ENCODE measurements at regions not wholly inside any gene's neighbourhood (a gene's known extent, or its start where the extent isn't known, plus 50 kb on each side); places are given as distances from the start of the nearest gene placed in this dataset.

DNA sequence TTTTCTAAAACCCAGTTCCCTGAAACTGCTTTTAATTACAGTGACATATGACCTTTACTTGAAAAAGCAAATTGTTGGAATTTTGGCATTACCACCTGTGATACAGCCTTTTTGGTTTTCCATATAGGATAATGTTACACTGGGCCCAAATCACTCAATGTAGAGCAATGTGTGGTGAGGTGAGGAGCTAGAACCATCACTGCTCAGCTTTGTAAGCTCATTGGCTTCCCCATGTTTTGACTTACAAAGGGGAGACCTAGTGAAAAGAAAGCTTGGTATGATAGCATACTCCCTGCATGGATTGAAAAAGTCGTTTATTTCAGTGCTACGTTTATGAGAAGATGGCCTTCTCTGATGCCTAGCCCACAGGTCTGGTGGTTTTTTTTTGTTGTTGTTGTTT is 470.4 kb upstream of the EPHA7 start:
- Histone ChIP-seq H2BK120ac (ENCODE audit: low read depth, low read length) (no peak overlapping the region), H4K8ac (ENCODE audit: low read depth, low read length) (no peak overlapping the region), H3K79me1 (ENCODE audit: low read length) (no peaks in the 10 kb centered on the region), H3K56ac (ENCODE audit: low read length) (no peak overlapping the region), H2BK5ac (ENCODE audit: low read length) (no peak overlapping the region), H2AK5ac (ENCODE audit: low read length) (no peak overlapping the region), H2BK15ac (replicated peaks; ENCODE audit: low read depth) (no peak overlapping the region), H3K4ac (ENCODE audit: low read depth, low read length) (no peak overlapping the region), H3K4me3 (ENCODE audit: low read length) (no peak overlapping the region), H3K23ac (ENCODE audit: low read length) (no peak overlapping the region), H3K27me3 (ENCODE audit: insufficient read depth, low read length, poor library complexity) (no peaks in the 10 kb centered on the region), H3K9ac (ENCODE audit: low read length) (no peak overlapping the region), H3K27ac (ENCODE audit: low read depth, low read length) (no peak overlapping the region), H3K4me1 (ENCODE audit: control insufficient read depth, low read depth, low read length) (no peaks in the 10 kb centered on the region), H3K18ac (ENCODE audit: low read length) (no peak overlapping the region), H3K4me2 (ENCODE audit: low read length) (no peak overlapping the region), H3K36me3 (ENCODE audit: control insufficient read depth, insufficient read depth, low read length) (no peaks in the 10 kb centered on the region), H3K79me2 (ENCODE audit: control insufficient read depth, insufficient read depth, low read length) (no peaks in the 10 kb centered on the region), H4K5ac (ENCODE audit: low read length) (no peak overlapping the region)
- no CpG with 5 or more reads among the region's 2 CpGs for WGBS (ENCODE audit: extremely low coverage, insufficient coverage, low lambda C conversion rate)
- DNase-seq, result no peak

GRCh38 chr6:93886416-93886815 is 467.1 kb upstream of the EPHA7 start:
- Histone ChIP-seq H3K4me3 (ENCODE audit: low read length) (no peak overlapping the region), H4K5ac (ENCODE audit: low read length) (no peak overlapping the region), H3K23ac (ENCODE audit: low read length) (no peak overlapping the region), H2BK5ac (ENCODE audit: low read length) (no peak overlapping the region), H4K8ac (ENCODE audit: low read depth, low read length) (no peak overlapping the region), H3K27ac (ENCODE audit: low read depth, low read length) (no peak overlapping the region), H3K27me3 (ENCODE audit: insufficient read depth, low read length, poor library complexity) (no peaks in the 10 kb centered on the region), H3K4ac (ENCODE audit: low read depth, low read length) (no peak overlapping the region), H3K4me2 (ENCODE audit: low read length) (no peak overlapping the region), H3K79me2 (ENCODE audit: control insufficient read depth, insufficient read depth, low read length) (no peaks in the 10 kb centered on the region), H3K9ac (ENCODE audit: low read length) (no peak overlapping the region), H3K36me3 (ENCODE audit: control insufficient read depth, insufficient read depth, low read length) (no peaks in the 10 kb centered on the region), H2AK5ac (ENCODE audit: low read length) (no peak overlapping the region), H2BK120ac (ENCODE audit: low read depth, low read length) (no peak overlapping the region), H2BK15ac (replicated peaks; ENCODE audit: low read depth) (no peak overlapping the region), H3K79me1 (ENCODE audit: low read length) (no peaks in the 10 kb centered on the region), H3K18ac (ENCODE audit: low read length) (no peak overlapping the region), H3K4me1 (ENCODE audit: control insufficient read depth, low read depth, low read length) (no peaks in the 10 kb centered on the region), H3K56ac (ENCODE audit: low read length) (no peak overlapping the region)
- no peak for DNase-seq
- no CpG with 5 or more reads among the region's 4 CpGs for WGBS (ENCODE audit: extremely low coverage, insufficient coverage, low lambda C conversion rate)

DNA sequence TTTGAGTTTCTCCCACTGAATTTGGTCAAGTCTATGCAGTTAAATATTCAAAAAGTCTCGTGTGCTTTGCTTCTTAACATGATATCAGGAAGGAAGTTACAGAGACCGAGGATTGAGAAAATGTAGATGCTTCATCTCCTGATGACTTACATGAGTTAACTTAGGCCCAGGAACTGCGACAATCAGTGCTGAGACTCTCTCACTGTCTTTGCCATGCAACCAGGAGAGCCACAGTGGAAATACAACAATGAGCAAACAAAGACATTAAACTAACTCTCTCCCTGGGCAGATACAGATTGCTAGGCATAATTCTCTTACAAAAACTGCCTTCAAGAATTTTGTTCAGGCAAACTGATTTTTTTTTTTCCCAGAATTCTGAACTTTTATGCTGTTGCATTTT is 440.6 kb upstream of the EPHA7 start:
- peak; percentile 64 for DNase-seq
- Histone ChIP-seq H2AK5ac (ENCODE audit: low read length) (no peak overlapping the region), H3K23ac (ENCODE audit: low read length) (no peak overlapping the region), H3K4ac (ENCODE audit: low read depth, low read length) (no peak overlapping the region), H3K9ac (ENCODE audit: low read length) (peak overlapping the region; percentile 25), H3K56ac (ENCODE audit: low read length) (peak overlapping the region; percentile 71), H3K79me1 (ENCODE audit: low read length) (no peaks in the 10 kb centered on the region), H2BK120ac (ENCODE audit: low read depth, low read length) (no peak overlapping the region), H3K79me2 (ENCODE audit: control insufficient read depth, insufficient read depth, low read length) (no peaks in the 10 kb centered on the region), H3K4me1 (ENCODE audit: control insufficient read depth, low read depth, low read length) (no peaks in the 10 kb centered on the region), H3K18ac (ENCODE audit: low read length) (no peak overlapping the region), H3K4me3 (ENCODE audit: low read length) (no peak overlapping the region), H3K27me3 (ENCODE audit: insufficient read depth, low read length, poor library complexity) (no peaks in the 10 kb centered on the region), H3K36me3 (ENCODE audit: control insufficient read depth, insufficient read depth, low read length) (no peaks in the 10 kb centered on the region), H3K27ac (ENCODE audit: low read depth, low read length) (peak overlapping the region; percentile 49), H4K8ac (ENCODE audit: low read depth, low read length) (no peak overlapping the region), H3K4me2 (ENCODE audit: low read length) (no peak overlapping the region), H4K5ac (ENCODE audit: low read length) (peak overlapping the region; percentile 49), H2BK15ac (replicated peaks; ENCODE audit: low read depth) (no peak overlapping the region), H2BK5ac (ENCODE audit: low read length) (no peak overlapping the region)
- no CpG with 5 or more reads among the region's 3 CpGs for WGBS (ENCODE audit: extremely low coverage, insufficient coverage, low lambda C conversion rate)

DNA sequence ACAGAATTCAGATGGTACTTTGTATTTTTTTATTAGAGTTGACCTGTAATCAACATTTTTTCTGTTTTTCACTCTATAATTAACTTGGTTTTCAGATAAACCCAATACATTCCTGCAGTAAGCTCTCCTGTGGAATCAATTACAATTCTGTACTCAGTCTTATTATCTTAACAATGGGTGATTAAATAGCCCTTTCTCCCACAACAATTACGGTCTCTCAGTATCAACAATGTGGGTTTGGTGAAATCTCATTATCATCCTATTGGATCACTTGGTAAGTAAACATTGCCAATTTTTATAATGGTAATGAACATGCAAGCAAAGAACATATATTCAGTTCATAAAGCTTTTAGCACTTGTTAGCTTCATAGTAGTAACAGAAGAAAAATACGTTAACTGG is 438.9 kb upstream of the EPHA7 start:
- H2BK120ac ChIP-seq (ENCODE audit: low read depth, low read length), result no peak overlapping the region
- H3K27ac ChIP-seq (ENCODE audit: low read depth, low read length), result no peak overlapping the region
- H3K4ac ChIP-seq (ENCODE audit: low read depth, low read length), result no peak overlapping the region
- H2AK5ac ChIP-seq (ENCODE audit: low read length), result no peak overlapping the region
- no peak overlapping the region for H2BK5ac ChIP-seq (ENCODE audit: low read length)
- WGBS (ENCODE audit: extremely low coverage, insufficient coverage, low lambda C conversion rate), result no CpG with 5 or more reads among the region's 2 CpGs
- H3K79me1 ChIP-seq (ENCODE audit: low read length), result no peaks in the 10 kb centered on the region
- no peak overlapping the region for H3K9ac ChIP-seq (ENCODE audit: low read length)
- no peak overlapping the region for H4K8ac ChIP-seq (ENCODE audit: low read depth, low read length)
- no peak overlapping the region for H3K4me2 ChIP-seq (ENCODE audit: low read length)
- no peak overlapping the region for H3K4me3 ChIP-seq (ENCODE audit: low read length)
- no peaks in the 10 kb centered on the region for H3K4me1 ChIP-seq (ENCODE audit: control insufficient read depth, low read depth, low read length)
- H3K23ac ChIP-seq (ENCODE audit: low read length), result no peak overlapping the region
- H2BK15ac ChIP-seq (replicated peaks; ENCODE audit: low read depth), result no peak overlapping the region
- H3K27me3 ChIP-seq (ENCODE audit: insufficient read depth, low read length, poor library complexity), result no peaks in the 10 kb centered on the region
- no peak overlapping the region for H3K18ac ChIP-seq (ENCODE audit: low read length)
- no peaks in the 10 kb centered on the region for H3K36me3 ChIP-seq (ENCODE audit: control insufficient read depth, insufficient read depth, low read length)
- H3K79me2 ChIP-seq (ENCODE audit: control insufficient read depth, insufficient read depth, low read length), result no peaks in the 10 kb centered on the region
- no peak overlapping the region for H4K5ac ChIP-seq (ENCODE audit: low read length)
- DNase-seq, result peak; percentile 22
- H3K56ac ChIP-seq (ENCODE audit: low read length), result no peak overlapping the region

- no CpG with 5 or more reads among the region's 4 CpGs for WGBS (ENCODE audit: extremely low coverage, insufficient coverage, low lambda C conversion rate)
- Histone ChIP-seq H3K23ac (ENCODE audit: low read length) (no peak overlapping the region), H3K79me1 (ENCODE audit: low read length) (no peaks in the 10 kb centered on the region), H3K36me3 (ENCODE audit: control insufficient read depth, insufficient read depth, low read length) (no peaks in the 10 kb centered on the region), H3K4me2 (ENCODE audit: low read length) (no peak overlapping the region), H2AK5ac (ENCODE audit: low read length) (no peak overlapping the region), H3K4me1 (ENCODE audit: control insufficient read depth, low read depth, low read length) (no peaks in the 10 kb centered on the region), H2BK5ac (ENCODE audit: low read length) (no peak overlapping the region), H3K9ac (ENCODE audit: low read length) (no peak overlapping the region), H3K4me3 (ENCODE audit: low read length) (no peak overlapping the region), H3K56ac (ENCODE audit: low read length) (no peak overlapping the region), H3K27me3 (ENCODE audit: insufficient read depth, low read length, poor library complexity) (no peaks in the 10 kb centered on the region), H2BK15ac (replicated peaks; ENCODE audit: low read depth) (no peak overlapping the region), H4K5ac (ENCODE audit: low read length) (no peak overlapping the region), H3K79me2 (ENCODE audit: control insufficient read depth, insufficient read depth, low read length) (no peaks in the 10 kb centered on the region), H3K18ac (ENCODE audit: low read length) (no peak overlapping the region), H4K8ac (ENCODE audit: low read depth, low read length) (no peak overlapping the region), H2BK120ac (ENCODE audit: low read depth, low read length) (no peak overlapping the region), H3K4ac (ENCODE audit: low read depth, low read length) (no peak overlapping the region), H3K27ac (ENCODE audit: low read depth, low read length) (no peak overlapping the region)
- DNase-seq, result no peak
Measured at GRCh38 chr6:93849857-93850256, 430.5 kb upstream of the EPHA7 start.

- H4K8ac ChIP-seq (ENCODE audit: low read depth, low read length), result no peak overlapping the region
- no CpG with 5 or more reads among the region's 5 CpGs for WGBS (ENCODE audit: extremely low coverage, insufficient coverage, low lambda C conversion rate)
- H3K9ac ChIP-seq (ENCODE audit: low read length), result no peak overlapping the region
- no peak overlapping the region for H2BK120ac ChIP-seq (ENCODE audit: low read depth, low read length)
- H2BK15ac ChIP-seq (replicated peaks; ENCODE audit: low read depth), result no peak overlapping the region
- no peak for DNase-seq
- no peaks in the 10 kb centered on the region for H3K27me3 ChIP-seq (ENCODE audit: insufficient read depth, low read length, poor library complexity)
- H3K79me2 ChIP-seq (ENCODE audit: control insufficient read depth, insufficient read depth, low read length), result no peaks in the 10 kb centered on the region
- no peak overlapping the region for H4K5ac ChIP-seq (ENCODE audit: low read length)
- H3K4me1 ChIP-seq (ENCODE audit: control insufficient read depth, low read depth, low read length), result no peaks in the 10 kb centered on the region
- H3K56ac ChIP-seq (ENCODE audit: low read length), result no peak overlapping the region
- H2BK5ac ChIP-seq (ENCODE audit: low read length), result no peak overlapping the region
- H3K79me1 ChIP-seq (ENCODE audit: low read length), result no peaks in the 10 kb centered on the region
- H3K23ac ChIP-seq (ENCODE audit: low read length), result no peak overlapping the region
- no peak overlapping the region for H3K4me2 ChIP-seq (ENCODE audit: low read length)
- no peak overlapping the region for H3K4me3 ChIP-seq (ENCODE audit: low read length)
- H3K18ac ChIP-seq (ENCODE audit: low read length), result no peak overlapping the region
- H3K4ac ChIP-seq (ENCODE audit: low read depth, low read length), result no peak overlapping the region
- H2AK5ac ChIP-seq (ENCODE audit: low read length), result no peak overlapping the region
- H3K27ac ChIP-seq (ENCODE audit: low read depth, low read length), result no peak overlapping the region
- H3K36me3 ChIP-seq (ENCODE audit: control insufficient read depth, insufficient read depth, low read length), result no peaks in the 10 kb centered on the region
Measured at GRCh38 chr6:93848031-93848742, 428.8 kb upstream of the EPHA7 start.
